Islet of Langerhans (tissue), 1 donor: ENCODE measurements at regions not wholly inside any gene's neighbourhood (a gene's known extent, or its start where the extent isn't known, plus 50 kb on each side); places are given as distances from the start of the nearest gene placed in this dataset.

Source experiments
- FAIRE-seq: peaks from one replicate; lab custom pipeline; 2011; peaks lifted over from hg19 to GRCh38; lab: Jason Lieb, UNC

- FAIRE-seq: no peak
Measured at GRCh38 chr5:165837286-165837685, 2331.9 kb downstream of the MAT2B start.

DNA sequence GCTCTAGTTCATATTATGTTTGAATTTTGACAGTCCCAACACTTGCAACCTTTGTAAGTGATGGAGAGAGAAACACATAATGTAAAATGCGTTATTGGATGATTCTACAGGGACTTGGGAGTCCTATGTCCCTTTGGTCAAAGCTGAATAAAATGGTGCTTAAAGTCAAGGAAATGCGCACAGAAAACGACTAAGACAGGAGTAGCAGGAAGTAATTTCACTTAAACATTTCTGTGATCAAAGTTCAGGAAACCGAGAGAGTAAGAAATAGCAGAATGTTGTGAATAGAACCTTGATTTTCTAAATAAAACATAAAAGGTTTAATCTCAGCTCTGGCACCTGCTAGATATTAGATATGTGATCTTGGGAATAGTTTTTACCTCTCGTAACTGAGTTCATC, 2339.2 kb downstream of the MAT2B start:
- FAIRE-seq: no peak

GRCh38 chr5:165858118-165858517, 2352.7 kb downstream of the MAT2B start:
- no peak for FAIRE-seq

- no peak for FAIRE-seq
Measured at GRCh38 chr5:165859251-165859650, 2353.8 kb downstream of the MAT2B start.

- FAIRE-seq: no peak
Measured at GRCh38 chr5:165863239-165863638, 2357.8 kb downstream of the MAT2B start.

DNA sequence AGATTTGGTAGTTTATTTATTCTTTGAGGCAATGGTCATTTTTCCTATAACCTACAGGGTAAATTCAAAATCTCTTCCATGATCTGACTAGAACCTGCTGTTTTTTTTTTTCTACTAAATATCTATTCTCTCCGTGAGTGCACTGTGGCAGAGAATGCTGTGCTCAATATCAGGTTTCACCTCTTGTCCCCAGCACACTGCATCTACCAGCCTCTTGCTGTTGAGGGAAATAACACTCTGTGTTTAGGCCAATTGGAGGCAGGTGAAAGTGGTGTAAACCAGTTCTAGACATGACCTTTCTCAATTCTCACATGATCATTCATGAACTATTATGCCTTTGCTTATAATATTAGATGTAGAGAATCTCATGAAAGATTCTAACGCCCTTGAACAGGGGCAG, 2365.9 kb downstream of the MAT2B start:
- FAIRE-seq: no peak

GRCh38 chr5:165874851-165875250, 2369.4 kb downstream of the MAT2B start:
- no peak for FAIRE-seq

- FAIRE-seq: no peak
Measured at GRCh38 chr5:165876538-165876937, 2371.1 kb downstream of the MAT2B start.

GRCh38 chr5:165877475-165877874, 2372.1 kb downstream of the MAT2B start:
- FAIRE-seq: no peak

GRCh38 chr5:165881259-165881658, 2375.8 kb downstream of the MAT2B start:
- no peak for FAIRE-seq

DNA sequence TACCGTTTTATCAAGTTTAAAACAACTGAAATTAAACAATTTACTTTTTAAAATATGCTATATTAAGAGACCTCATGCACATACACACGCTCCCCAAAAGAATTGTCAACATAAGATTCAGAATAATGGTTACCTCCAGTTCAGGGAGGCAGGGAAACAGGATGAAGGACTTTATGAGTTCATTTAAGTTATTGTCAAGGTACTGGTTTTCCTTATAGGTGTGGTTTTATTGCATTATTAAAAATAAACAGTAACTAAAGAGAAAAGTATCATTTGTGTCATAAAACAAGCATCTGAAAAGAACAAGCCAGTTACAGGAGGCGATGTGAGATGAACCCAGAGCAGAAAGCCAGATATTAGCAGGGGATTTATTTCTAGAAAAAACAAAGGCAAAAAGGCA, 2376.7 kb downstream of the MAT2B start:
- FAIRE-seq: no peak

DNA sequence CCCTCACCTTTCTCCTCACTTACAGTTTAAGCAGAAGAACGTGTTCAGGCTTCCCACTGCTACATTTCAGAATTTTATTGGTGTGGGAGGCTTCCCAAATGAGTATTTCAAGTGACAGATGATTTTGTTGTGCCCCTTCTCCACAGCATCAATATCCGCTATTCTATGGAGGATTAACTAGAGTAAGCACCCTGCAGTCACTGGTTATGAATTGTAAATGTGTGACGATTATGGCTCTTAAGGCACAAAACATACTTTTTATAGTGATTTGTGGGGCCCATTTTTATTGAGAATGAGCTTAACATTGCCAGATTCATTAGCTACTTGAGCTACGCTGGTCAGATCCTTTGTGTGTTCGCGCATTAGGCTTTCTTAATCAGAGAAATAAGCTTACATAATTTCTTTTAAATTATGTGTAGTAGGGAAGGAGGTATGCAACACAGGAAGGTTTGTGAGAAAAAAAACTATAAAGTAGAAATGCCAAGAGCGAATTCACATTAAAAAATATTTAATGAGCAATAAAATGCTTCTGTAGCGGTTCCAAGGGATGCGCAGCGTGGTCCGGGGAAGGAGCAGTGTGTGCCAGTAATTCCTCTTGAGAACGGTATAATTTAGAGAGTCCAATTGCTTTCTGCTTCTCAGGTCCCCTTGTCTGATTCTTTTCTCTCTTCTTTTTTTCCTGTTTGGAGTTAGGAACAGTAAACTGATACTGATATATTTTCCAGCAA, 2380.4 kb downstream of the MAT2B start:
- FAIRE-seq: no peak

DNA sequence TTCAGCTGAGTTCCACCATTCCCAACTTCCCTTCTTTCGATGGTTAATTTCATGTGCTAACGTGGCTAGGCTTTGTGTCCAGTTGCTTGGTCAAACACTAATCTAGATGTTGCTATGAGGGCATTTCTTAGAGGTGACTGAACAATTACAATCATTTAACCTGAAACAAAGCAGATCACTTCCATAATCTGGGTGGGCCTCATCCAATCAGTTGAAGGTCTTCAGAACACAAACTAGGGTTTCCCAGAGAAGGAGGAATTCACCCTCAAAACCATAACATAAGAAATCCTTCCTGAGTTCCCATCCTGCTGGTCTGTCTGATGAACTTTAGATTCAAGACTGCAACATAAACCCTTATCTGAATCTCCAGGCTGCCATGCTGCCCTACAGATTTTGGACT, 2381.7 kb downstream of the MAT2B start:
- no peak for FAIRE-seq

GRCh38 chr5:165892383-165892782, 2387.0 kb downstream of the MAT2B start:
- FAIRE-seq: no peak

- no peak for FAIRE-seq
Measured at GRCh38 chr5:165894916-165895315, 2389.5 kb downstream of the MAT2B start.

DNA sequence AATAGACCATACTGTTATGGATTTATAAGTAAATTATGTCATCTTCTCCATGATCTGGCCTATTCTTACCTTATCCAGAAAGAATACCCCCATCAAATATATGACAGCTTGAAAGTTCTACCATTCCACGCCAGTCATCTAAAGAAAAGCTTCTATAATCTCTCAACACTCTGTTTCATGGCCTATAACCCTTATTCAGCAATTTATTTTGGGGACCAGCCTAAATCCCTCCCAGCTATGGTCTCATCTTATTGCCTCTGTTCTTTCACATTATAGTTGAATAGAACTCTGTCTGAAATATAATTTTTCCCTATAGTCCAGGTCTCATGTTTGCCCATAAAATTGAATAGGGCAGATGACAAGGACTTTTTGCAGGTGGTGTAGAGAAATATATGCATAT, 2387.6 kb upstream of the WWC1 start:
- FAIRE-seq: no peak

- FAIRE-seq: no peak
Measured at GRCh38 chr5:165906871-165907270, 2384.6 kb upstream of the WWC1 start.

- no peak for FAIRE-seq
Measured at GRCh38 chr5:165913059-165913458, 2378.4 kb upstream of the WWC1 start.

GRCh38 chr5:165914456-165914855, 2377.0 kb upstream of the WWC1 start:
- FAIRE-seq: no peak

- FAIRE-seq: no peak
Measured at GRCh38 chr5:165919196-165919595, 2372.2 kb upstream of the WWC1 start.

- FAIRE-seq: no peak
Measured at GRCh38 chr5:165920655-165921054, 2370.8 kb upstream of the WWC1 start.

DNA sequence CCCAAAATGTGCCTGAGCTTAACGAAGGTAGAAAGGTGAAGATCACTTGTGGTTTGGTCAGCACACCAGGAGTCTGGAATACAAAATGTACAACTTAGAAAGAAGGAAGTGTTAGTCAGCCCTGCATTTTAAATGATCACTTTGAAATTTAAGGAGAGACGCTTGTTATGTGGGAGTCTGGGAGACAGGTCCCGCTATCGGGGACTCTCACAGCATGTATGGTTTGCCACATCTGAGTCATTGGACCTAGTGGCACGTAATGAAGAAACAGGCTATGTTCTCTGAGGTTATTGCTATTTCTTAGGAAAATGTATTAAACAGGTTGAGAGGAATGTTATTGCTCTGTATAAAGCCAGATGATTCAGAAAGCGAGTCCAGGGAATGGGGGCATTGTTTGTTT, 2362.5 kb upstream of the WWC1 start:
- FAIRE-seq: no peak

GRCh38 chr5:165940541-165940940, 2350.9 kb upstream of the WWC1 start:
- FAIRE-seq: no peak

DNA sequence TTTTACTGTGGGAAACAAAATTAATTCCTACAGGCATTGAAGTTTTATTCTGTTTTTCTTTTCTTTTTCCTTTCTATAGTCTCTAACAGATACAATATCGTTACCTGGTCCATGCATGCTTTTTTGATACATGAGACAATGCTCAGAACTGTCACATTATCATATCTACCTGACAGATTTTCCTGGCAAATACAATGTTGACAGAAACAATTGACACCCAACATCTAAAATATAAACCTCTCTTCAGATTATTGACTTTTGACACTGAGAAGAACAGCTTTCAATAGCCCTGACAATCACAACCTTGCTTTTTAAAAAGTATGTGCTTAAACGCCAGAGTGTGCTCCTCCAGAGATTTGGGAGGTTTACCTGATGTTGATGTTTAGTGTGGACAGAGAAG, 2334.6 kb upstream of the WWC1 start:
- no peak for FAIRE-seq

GRCh38 chr5:165981671-165982070, 2309.8 kb upstream of the WWC1 start:
- no peak for FAIRE-seq
